RPMI8226 (cell line): ENCODE measurements at regions not wholly inside any gene's neighbourhood (a gene's known extent, or its start where the extent isn't known, plus 50 kb on each side); places are given as distances from the start of the nearest gene placed in this dataset.

Experiments used
- DNase-seq: peaks from one replicate; pipeline ENCODE4 v3.0.0-alpha.2; 2015

GRCh38 chr13:26822146-26822545 lies 61.6 kb upstream of the GPR12 start:
- no peak for DNase-seq

GRCh38 chr13:26821672-26822071 lies 61.1 kb upstream of the GPR12 start:
- DNase-seq = no peak

DNA sequence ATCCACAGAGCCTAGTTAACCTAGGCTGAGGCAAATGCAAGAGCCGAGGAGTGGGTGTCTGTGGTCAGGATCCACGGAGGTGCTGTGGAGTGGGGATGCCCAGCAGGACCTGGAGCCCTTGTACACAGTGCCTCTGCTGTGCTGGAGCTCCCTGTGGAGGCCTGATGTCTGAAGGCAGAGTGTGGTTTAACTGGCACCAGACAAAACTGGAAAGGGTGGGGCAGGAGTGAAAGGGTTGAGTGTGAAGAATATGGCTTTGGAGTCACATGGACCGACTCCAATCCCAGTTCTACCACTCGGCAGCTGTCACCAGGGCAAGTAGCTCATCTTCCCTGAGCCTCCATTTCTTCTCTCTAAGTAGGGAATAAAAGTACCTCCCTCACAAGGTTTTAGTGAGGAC lies 60.3 kb upstream of the GPR12 start:
- no peak for DNase-seq

- no peak for DNase-seq
Observed at GRCh38 chr13:26819046-26819445, 58.5 kb upstream of the GPR12 start.

DNA sequence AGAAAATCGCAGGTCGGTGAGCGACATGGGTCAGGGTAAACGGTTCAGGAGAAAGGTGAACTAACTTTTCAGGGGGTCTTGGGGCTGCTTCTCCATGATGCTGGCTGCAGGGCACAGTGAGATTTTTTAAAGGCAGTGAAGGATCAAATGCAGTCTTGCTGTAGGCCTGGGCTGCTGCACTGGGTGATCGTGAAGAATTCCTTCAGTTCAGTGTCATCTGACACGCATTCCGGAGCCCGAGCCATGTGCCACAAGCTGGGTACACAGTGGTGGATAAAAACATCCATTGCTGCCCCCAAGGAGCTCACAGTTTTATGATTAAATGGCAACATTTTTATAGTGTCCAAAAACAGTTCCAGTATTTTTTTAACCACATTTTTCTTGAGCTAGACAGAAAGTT lies 56.3 kb upstream of the GPR12 start:
- no peak for DNase-seq

DNA sequence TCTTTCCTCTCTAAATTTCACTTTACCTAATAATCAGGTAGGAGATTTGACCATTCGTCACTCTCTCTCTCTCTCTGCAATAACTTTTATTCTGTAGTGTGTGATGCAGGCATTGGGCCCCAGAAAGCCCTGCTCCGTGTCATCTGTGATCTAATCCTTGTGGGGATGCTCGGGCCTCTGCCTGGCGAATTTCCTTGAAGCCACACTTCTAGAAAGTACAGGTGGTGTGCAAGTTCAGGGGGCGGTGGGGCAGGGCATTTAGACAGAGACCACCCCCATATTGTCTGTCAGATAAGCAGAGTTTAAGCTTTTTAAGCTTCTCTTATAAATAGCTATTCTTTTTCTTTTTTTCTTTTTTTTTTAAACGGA lies 53.4 kb upstream of the GPR12 start:
- no peak for DNase-seq

- DNase-seq = no peak
Observed at GRCh38 chr13:26813321-26813979, 52.9 kb upstream of the GPR12 start.

DNA sequence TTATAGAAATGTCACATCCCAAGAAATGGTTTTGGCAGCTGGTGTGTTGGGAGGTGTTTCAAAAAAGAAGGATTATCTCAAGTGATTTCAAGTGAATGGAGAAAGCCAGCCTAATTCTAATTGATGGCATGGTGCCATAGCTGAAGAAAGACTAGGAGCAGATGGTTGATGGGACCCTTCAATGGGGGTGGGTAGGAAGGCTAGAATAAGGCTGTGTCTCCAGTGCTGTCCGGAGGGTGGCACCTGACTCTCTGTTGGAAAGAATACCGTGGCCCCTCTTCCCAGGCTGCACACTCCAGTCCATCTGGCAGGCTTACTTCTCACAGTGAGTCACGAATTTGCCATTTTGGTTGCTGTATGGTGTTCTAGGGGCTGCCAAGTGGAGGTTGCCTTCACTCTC lies 51.0 kb upstream of the GPR12 start:
- DNase-seq = no peak
